GM11168 (cell line): ENCODE measurements at regions not wholly inside any gene's neighbourhood (a gene's known extent, or its start where the extent isn't known, plus 50 kb on each side); places are given as distances from the start of the nearest gene placed in this dataset.

Experiments
- in situ Hi-C: fragments of 300-500 bp; cut with MboI; formaldehyde crosslinking; loops from one replicate; pipeline ENCODE4 v1.12.0; 2022; ENCODE audit warnings: low sequenced_read_pairs; ENCODE audit not compliant: unreplicated experiment

- in situ Hi-C loops, result no loop called here
Measured at GRCh38 chr3:24639481-24640329, 145.1 kb upstream of the THRB start.

- in situ Hi-C loops, result no loop called here
Measured at GRCh38 chr3:24640330-24640877, 145.8 kb upstream of the THRB start.

- in situ Hi-C loops, result no loop called here
Measured at GRCh38 chr3:24641628-24642027, 147.0 kb upstream of the THRB start.

GRCh38 chr3:24645047-24645446 is 150.4 kb upstream of the THRB start:
- in situ Hi-C loops, result no loop called here

- in situ Hi-C loops, result no loop called here
Measured at GRCh38 chr3:24646790-24647189, 152.1 kb upstream of the THRB start.

GRCh38 chr3:24648063-24648462 is 153.4 kb upstream of the THRB start:
- in situ Hi-C loops, result no loop called here

- in situ Hi-C loops, result no loop called here
Measured at GRCh38 chr3:24650839-24651238, 156.2 kb upstream of the THRB start.

- in situ Hi-C loops, result no loop called here
Measured at GRCh38 chr3:24657870-24658510, 163.3 kb upstream of the THRB start.

GRCh38 chr3:24661175-24661584 is 166.5 kb upstream of the THRB start:
- in situ Hi-C loops, result no loop called here

GRCh38 chr3:24662449-24663345 is 168.0 kb upstream of the THRB start:
- in situ Hi-C loops, result no loop called here

GRCh38 chr3:24663406-24663805 is 168.8 kb upstream of the THRB start:
- in situ Hi-C loops, result no loop called here

- in situ Hi-C loops, result no loop called here
Measured at GRCh38 chr3:24668039-24668438, 173.4 kb upstream of the THRB start.

GRCh38 chr3:24670871-24671270 is 176.2 kb upstream of the THRB start:
- in situ Hi-C loops, result no loop called here

GRCh38 chr3:24673596-24673995 is 178.9 kb upstream of the THRB start:
- in situ Hi-C loops, result no loop called here

- in situ Hi-C loops, result no loop called here
Measured at GRCh38 chr3:24674261-24674660, 179.6 kb upstream of the THRB start.

GRCh38 chr3:24678021-24678420 is 183.4 kb upstream of the THRB start:
- in situ Hi-C loops, result no loop called here

GRCh38 chr3:24678421-24678865 is 183.8 kb upstream of the THRB start:
- in situ Hi-C loops, result no loop called here

- in situ Hi-C loops, result no loop called here
Measured at GRCh38 chr3:24679429-24679828, 184.8 kb upstream of the THRB start.

GRCh38 chr3:24680214-24680967 is 185.7 kb upstream of the THRB start:
- in situ Hi-C loops, result no loop called here

- in situ Hi-C loops, result no loop called here
Measured at GRCh38 chr3:24682141-24682547, 187.5 kb upstream of the THRB start.
